B cell (primary cell): ENCODE measurements at regions not wholly inside any gene's neighbourhood (a gene's known extent, or its start where the extent isn't known, plus 50 kb on each side); places are given as distances from the start of the nearest gene placed in this dataset.

ENCODE experiments used
- ATAC-seq: fragments of 200-7000 bp; cut with Tn5 transposase; one replicate; pipeline ENCODE4 v1.10.0; 2021; ENCODE audit warnings: low read depth, mild to moderate bottlenecking, moderate number of reproducible peaks, moderate library complexity
- CTCF ChIA-PET: fragments of 350-600 bp; sonication (Branson Sonifier 250); formaldehyde crosslinking; loops from one replicate; lab custom pipeline; 2021; ENCODE audit warnings: antibody characterized with exemption, inconsistent platforms; lab: Charles Lee
- POLR2A ChIA-PET: fragments of 350-600 bp; sonication (Branson Sonifier 250); formaldehyde crosslinking; loops from one replicate; lab custom pipeline; 2021; ENCODE audit warnings: antibody characterized with exemption; lab: Charles Lee
- DNase-seq: peaks from one replicate; pipeline ENCODE4 v3.0.0; 2013
- H2AFZ ChIP-seq: 2 replicates; pipeline ENCODE4 v1.6.1; 2012; ENCODE audit warnings: mild to moderate bottlenecking, low read depth, low read length; ENCODE audit not compliant: insufficient read depth, poor library complexity, severe bottlenecking
- H3K27ac ChIP-seq, 2 donors: 1 replicate in 1 of 2; 2 replicates in 1 of 2; pipeline ENCODE4 v1.5.1; 2012 to 2013; ENCODE audit warnings: low read length in 2 of 2, mild to moderate bottlenecking in 2 of 2, moderate library complexity in 1 of 2
- H3K27me3 ChIP-seq, 4 experiments: fragments of 200-600 bp in 1 of 4; sonication (generic) in 1 of 4; replicated peaks in 1 of 4; 1 replicate in 2 of 4; 2 replicates in 2 of 4; pipeline versions ENCODE4 v1.6.1 to v1.7.0; 2013 to 2016; ENCODE audit warnings: low read length in 3 of 4, mild to moderate bottlenecking in 2 of 4, mixed read lengths in 1 of 4, moderate library complexity in 1 of 4; ENCODE audit not compliant: insufficient read depth in 4 of 4, control insufficient read depth in 3 of 4; ENCODE audit errors: control extremely low read depth in 1 of 4
- H3K36me3 ChIP-seq, 2 experiments: replicated peaks in 1 of 2; 1 replicate in 1 of 2; 2 replicates in 1 of 2; pipeline versions ENCODE4 v1.6.1 to v1.7.1; 2013; ENCODE audit warnings: low read length in 1 of 2; ENCODE audit not compliant: insufficient read depth in 2 of 2, control insufficient read depth in 1 of 2; ENCODE audit errors: control extremely low read depth in 1 of 2, extremely low read depth in 1 of 2
- H3K4me1 ChIP-seq, 2 donors: fragments of 200-600 bp in 1 of 2; sonication (generic) in 1 of 2; 1 replicate in 1 of 2; 2 replicates in 1 of 2; pipeline versions ENCODE4 v1.5.1 to v1.6.1; 2013 to 2017; ENCODE audit warnings: low read length in 2 of 2; ENCODE audit not compliant: control insufficient read depth in 2 of 2, insufficient read depth in 2 of 2
- H3K4me2 ChIP-seq: replicated peaks from 2 replicates; pipeline ENCODE3; 2012; ENCODE audit warnings: mild to moderate bottlenecking, low read depth, low read length; ENCODE audit not compliant: poor library complexity, severe bottlenecking
- H3K4me3 ChIP-seq, 5 experiments: fragments of 200-600 bp in 1 of 5; sonication (generic) in 1 of 5; 1 replicate in 3 of 5; 2 replicates in 2 of 5; pipeline versions ENCODE4 v1.5.1 to v1.7.0; 2011 to 2016; ENCODE audit warnings: low read length in 4 of 5, mild to moderate bottlenecking in 4 of 5, low read depth in 2 of 5, control low read depth in 1 of 5, moderate library complexity in 1 of 5; ENCODE audit not compliant: insufficient read depth in 1 of 5; ENCODE audit errors: control extremely low read depth in 1 of 5, extremely low read depth in 1 of 5
- H3K79me2 ChIP-seq: fragments of 200-600 bp; sonication (generic); one replicate; pipeline ENCODE4 v1.6.0; 2016; ENCODE audit warnings: low read length; ENCODE audit not compliant: control insufficient read depth, insufficient read depth
- H3K9ac ChIP-seq: fragments of 200-600 bp; sonication (generic); 2 replicates; pipeline ENCODE4 v1.6.1; 2017; ENCODE audit warnings: mild to moderate bottlenecking, low read length, moderate library complexity
- H3K9me3 ChIP-seq, 3 donors: one replicate each; pipeline versions ENCODE4 v1.6.1 to v1.7.1; 2013; ENCODE audit warnings: low read length in 2 of 3; ENCODE audit not compliant: control insufficient read depth in 2 of 3, insufficient read depth in 1 of 3; ENCODE audit errors: control extremely low read depth in 1 of 3
- H4K20me1 ChIP-seq: 2 replicates; pipeline ENCODE4 v1.6.0; 2012; ENCODE audit warnings: mild to moderate bottlenecking, low read length; ENCODE audit not compliant: insufficient read depth, control insufficient read depth, poor library complexity, severe bottlenecking
- H3K27ac Mint-ChIP-seq: one replicate; pipeline ENCODE4 v1.8.0; 2021; ENCODE audit warnings: mixed read lengths
- H3K27me3 Mint-ChIP-seq: one replicate; pipeline ENCODE4 v1.8.0; 2021; ENCODE audit warnings: mixed read lengths
- H3K4me1 Mint-ChIP-seq: one replicate; pipeline ENCODE4 v1.8.0; 2021; ENCODE audit warnings: mixed read lengths
- H3K4me3 Mint-ChIP-seq: one replicate; pipeline ENCODE4 v1.8.0; 2021; ENCODE audit warnings: mixed read lengths
- H3K9me3 Mint-ChIP-seq: one replicate; pipeline ENCODE4 v1.8.0; 2022; ENCODE audit warnings: mixed read lengths; ENCODE audit not compliant: insufficient read depth
- EZH2 ChIP-seq: IDR thresholded peaks from 2 replicates; pipeline ENCODE4 v1.6.1; 2012; ENCODE audit warnings: borderline replicate concordance, low read depth, mild to moderate bottlenecking, moderate library complexity, low read length; ENCODE audit not compliant: insufficient read depth, poor library complexity, severe bottlenecking
- WGBS: methylation state at CpG from one replicate; pipeline ENCODE4 v1.1.5; 2013; ENCODE audit warnings: missing lambda C conversion rate; ENCODE audit not compliant: insufficient coverage; 5-methylcytosine and 5-hydroxymethylcytosine counted together
- intact Hi-C: fragments of 100-400 bp; cut with micrococcal nuclease; formaldehyde crosslinking; loops from one replicate; pipeline ENCODE4 v1.10.0; 2022
- TF ChIP-seq, protein P1 (sequence below): fragments of 200-600 bp; IDR thresholded peaks from one replicate; pipeline ENCODE4 v1.8.0; 2022; ENCODE audit warnings: antibody characterized with exemption, mild to moderate bottlenecking

DNA sequence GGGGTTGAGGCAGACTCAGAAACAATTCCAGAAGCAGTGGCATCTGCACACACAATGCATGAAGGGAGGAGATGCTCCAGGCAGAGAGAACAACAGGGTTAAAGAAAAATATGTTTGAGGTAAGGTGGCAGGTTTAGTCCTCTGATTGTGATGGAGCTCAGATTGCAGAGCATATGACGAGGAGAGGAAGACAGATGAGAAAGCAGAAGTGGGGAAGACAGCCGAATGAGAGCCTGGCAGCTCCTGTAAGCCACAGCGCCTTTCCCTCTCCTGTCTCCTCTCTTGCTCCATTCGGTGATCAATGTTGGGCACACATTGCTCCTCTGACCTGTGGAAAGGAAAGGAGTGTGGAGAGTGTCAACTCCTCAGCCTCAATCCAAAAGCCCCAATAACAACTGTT, 372.2 kb downstream of the GXYLT1 start:
- no CpG with 5 or more reads among the region's 4 CpGs for WGBS
- Histone ChIP-seq H3K9me3 (no peaks in the 10 kb centered on the region), H3K4me2 (no peak overlapping the region), H2AFZ (no peak overlapping the region), H3K4me1 (no peaks in the 10 kb centered on the region), H3K36me3 (no peaks in the 10 kb centered on the region), H3K27ac (no peak overlapping the region), H3K79me2 (no peaks in the 10 kb centered on the region), H4K20me1 (no peaks in the 10 kb centered on the region), H3K27me3 (no peaks in the 10 kb centered on the region), H3K4me3 (no peak overlapping the region), H3K9ac (no peak overlapping the region)
- Mint-ChIP-seq H3K27ac (no peak overlapping the region), H3K4me1 (no peaks in the 10 kb centered on the region), H3K27me3 (no peaks in the 10 kb centered on the region), H3K9me3 (no peaks in the 10 kb centered on the region), H3K4me3 (no peak overlapping the region)
- TF ChIP-seq, protein P1, sequence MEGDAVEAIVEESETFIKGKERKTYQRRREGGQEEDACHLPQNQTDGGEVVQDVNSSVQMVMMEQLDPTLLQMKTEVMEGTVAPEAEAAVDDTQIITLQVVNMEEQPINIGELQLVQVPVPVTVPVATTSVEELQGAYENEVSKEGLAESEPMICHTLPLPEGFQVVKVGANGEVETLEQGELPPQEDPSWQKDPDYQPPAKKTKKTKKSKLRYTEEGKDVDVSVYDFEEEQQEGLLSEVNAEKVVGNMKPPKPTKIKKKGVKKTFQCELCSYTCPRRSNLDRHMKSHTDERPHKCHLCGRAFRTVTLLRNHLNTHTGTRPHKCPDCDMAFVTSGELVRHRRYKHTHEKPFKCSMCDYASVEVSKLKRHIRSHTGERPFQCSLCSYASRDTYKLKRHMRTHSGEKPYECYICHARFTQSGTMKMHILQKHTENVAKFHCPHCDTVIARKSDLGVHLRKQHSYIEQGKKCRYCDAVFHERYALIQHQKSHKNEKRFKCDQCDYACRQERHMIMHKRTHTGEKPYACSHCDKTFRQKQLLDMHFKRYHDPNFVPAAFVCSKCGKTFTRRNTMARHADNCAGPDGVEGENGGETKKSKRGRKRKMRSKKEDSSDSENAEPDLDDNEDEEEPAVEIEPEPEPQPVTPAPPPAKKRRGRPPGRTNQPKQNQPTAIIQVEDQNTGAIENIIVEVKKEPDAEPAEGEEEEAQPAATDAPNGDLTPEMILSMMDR: no peak
- no peak for TF ChIP-seq EZH2
- CTCF ChIA-PET: no interaction called here
- DNase-seq (no peak), ATAC-seq (no peak)
- POLR2A ChIA-PET: no interaction called here
- intact Hi-C loops: no loop called here

DNA sequence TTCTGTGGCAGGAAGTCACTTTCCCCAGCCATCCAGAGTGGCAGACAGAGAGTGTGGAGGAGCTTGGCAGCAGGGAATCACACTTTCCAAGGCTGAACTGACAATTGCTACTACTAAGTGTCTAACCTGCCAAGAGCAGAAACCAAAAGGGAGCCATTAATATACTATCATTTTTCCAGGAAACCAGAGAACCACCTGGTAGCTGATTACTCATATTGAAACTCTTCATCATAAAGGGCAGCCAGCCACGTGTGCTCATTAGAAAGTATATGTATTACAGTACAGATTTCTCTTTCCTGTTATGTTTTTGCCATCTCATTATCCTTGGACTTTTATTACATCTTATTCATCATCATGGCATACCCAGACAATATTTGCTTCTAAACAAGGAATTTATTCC, 374.9 kb downstream of the GXYLT1 start:
- Histone ChIP-seq H3K4me3 (no peak overlapping the region), H3K36me3 (no peaks in the 10 kb centered on the region), H3K9me3 (no peaks in the 10 kb centered on the region), H4K20me1 (no peaks in the 10 kb centered on the region), H2AFZ (no peak overlapping the region), H3K4me2 (no peak overlapping the region), H3K27ac (no peak overlapping the region), H3K9ac (no peak overlapping the region), H3K27me3 (no peaks in the 10 kb centered on the region), H3K79me2 (no peaks in the 10 kb centered on the region), H3K4me1 (no peaks in the 10 kb centered on the region)
- H3K27ac Mint-ChIP-seq: no peak overlapping the region
- WGBS: no CpG with 5 or more reads among the region's 1 CpG
- POLR2A ChIA-PET: no interaction called here
- H3K4me1 Mint-ChIP-seq: no peaks in the 10 kb centered on the region
- H3K27me3 Mint-ChIP-seq: no peaks in the 10 kb centered on the region
- CTCF ChIA-PET: no interaction called here
- intact Hi-C loops: no loop called here
- no peaks in the 10 kb centered on the region for H3K9me3 Mint-ChIP-seq
- no peak for TF ChIP-seq EZH2
- TF ChIP-seq, protein P1: no peak
- DNase-seq: no peak
- H3K4me3 Mint-ChIP-seq: no peak overlapping the region
- no peak for ATAC-seq
